ENCODE measurements at regions not wholly inside any gene's neighbourhood (a gene's known extent, or its start where the extent isn't known, plus 50 kb on each side); places are given as distances from the start of the nearest gene placed in this dataset.

DNA sequence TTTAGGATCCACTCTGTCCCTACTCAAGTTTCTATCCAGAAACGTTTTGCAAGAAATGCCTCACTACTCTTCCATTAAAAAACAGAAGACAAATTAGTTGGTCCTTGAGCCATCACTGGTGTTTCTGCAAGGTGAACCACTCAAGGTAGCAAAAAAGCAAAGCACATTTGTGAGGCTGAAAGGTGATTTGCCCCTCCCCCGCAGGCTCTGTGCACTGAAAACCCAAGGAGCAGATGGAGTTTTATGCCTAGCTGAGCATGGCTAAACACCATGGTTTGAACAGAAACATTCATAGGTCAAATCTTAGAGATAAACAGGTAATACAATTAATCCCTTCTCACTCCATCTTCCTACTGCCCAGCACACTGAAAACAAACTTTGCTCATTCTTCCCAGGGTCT lies 538.2 kb upstream of the CDH5 start:
- TF ChIP-seq, protein P1, sequence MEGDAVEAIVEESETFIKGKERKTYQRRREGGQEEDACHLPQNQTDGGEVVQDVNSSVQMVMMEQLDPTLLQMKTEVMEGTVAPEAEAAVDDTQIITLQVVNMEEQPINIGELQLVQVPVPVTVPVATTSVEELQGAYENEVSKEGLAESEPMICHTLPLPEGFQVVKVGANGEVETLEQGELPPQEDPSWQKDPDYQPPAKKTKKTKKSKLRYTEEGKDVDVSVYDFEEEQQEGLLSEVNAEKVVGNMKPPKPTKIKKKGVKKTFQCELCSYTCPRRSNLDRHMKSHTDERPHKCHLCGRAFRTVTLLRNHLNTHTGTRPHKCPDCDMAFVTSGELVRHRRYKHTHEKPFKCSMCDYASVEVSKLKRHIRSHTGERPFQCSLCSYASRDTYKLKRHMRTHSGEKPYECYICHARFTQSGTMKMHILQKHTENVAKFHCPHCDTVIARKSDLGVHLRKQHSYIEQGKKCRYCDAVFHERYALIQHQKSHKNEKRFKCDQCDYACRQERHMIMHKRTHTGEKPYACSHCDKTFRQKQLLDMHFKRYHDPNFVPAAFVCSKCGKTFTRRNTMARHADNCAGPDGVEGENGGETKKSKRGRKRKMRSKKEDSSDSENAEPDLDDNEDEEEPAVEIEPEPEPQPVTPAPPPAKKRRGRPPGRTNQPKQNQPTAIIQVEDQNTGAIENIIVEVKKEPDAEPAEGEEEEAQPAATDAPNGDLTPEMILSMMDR (IDR thresholded peaks at IDR 0.05; ENCODE audit: low read depth, low read length): no peak
- H3K4me3 ChIP-seq (ENCODE audit: low read depth, low read length): no peak overlapping the region

GRCh38 chr16:65827231-65827630 lies 539.3 kb upstream of the CDH5 start:
- H3K4me3 ChIP-seq (ENCODE audit: low read depth, low read length): no peak overlapping the region
- TF ChIP-seq, protein P1 (IDR thresholded peaks at IDR 0.05; ENCODE audit: low read depth, low read length): no peak

- TF ChIP-seq, protein P1 (IDR thresholded peaks at IDR 0.05; ENCODE audit: low read depth, low read length): no peak
- H3K4me3 ChIP-seq (ENCODE audit: low read depth, low read length): no peak overlapping the region
Measured at GRCh38 chr16:65825191-65825856, 541.2 kb upstream of the CDH5 start.

GRCh38 chr16:65822148-65822547 lies 544.3 kb upstream of the CDH5 start:
- H3K4me3 ChIP-seq (ENCODE audit: low read depth, low read length): no peak overlapping the region
- TF ChIP-seq, protein P1 (IDR thresholded peaks at IDR 0.05; ENCODE audit: low read depth, low read length): no peak

DNA sequence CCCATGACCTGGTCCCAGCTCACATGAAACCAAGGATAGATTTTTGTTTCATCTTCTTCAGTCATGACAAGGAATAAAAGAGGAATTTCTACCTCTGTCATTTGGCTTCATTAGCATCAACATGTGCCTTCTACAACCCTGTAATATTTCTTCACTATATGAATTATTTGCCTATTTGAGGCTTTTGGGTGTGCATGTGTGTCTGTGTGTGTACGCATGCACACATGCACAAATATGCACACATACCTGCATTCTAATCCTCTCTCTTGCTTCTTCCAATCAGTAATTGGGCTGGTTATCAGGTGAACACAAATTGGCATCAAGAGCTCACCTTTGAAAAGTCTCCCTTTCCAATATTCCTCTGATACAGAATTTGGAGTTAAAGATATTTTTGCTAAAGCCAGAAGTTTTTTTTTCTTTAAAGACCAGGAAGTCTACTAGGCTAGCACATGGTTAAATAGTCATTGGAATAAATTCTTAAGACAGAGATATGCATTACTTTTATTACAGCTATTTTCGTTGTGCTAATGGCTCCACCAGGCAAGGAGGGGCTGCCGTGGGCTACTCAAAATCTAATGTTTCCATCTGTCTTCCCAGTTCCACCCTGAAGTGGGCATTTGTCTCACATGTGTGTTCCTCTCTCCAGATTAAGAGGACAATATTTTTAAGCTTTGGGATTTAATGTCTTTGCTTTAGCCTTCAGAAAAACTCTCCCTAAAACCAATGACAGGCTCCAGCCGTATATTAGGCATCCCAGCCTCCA lies 547.2 kb upstream of the CDH5 start:
- TF ChIP-seq, protein P1 (IDR thresholded peaks at IDR 0.05; ENCODE audit: low read depth, low read length): no peak

DNA sequence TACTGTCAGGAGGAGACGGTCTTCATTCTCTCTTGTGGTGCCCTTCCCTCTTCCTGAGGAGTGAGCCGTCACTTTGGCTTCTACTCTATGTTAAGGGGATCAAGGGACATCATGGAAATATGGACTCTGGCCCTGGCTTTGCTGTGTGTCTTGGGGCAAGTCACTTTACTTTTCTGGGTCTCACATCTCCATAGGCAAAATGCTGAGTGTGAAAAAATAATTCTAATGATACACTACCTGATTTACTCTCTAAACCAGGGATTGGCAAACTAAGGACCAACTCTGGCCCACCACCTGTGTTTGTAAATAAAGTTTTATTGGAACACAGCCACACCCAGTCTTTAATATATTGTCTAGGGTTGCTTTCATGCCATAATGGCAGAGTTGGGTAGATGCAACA lies 548.7 kb upstream of the CDH5 start:
- H3K4me3 ChIP-seq (ENCODE audit: low read depth, low read length): no peak overlapping the region
- TF ChIP-seq, protein P1 (IDR thresholded peaks at IDR 0.05; ENCODE audit: low read depth, low read length): no peak

More for the DNA sequence above, 547.2 kb upstream of the CDH5 start:
- H3K4me3 ChIP-seq (ENCODE audit: low read depth, low read length): no peak overlapping the region

GRCh38 chr16:65817066-65817465 lies 549.4 kb upstream of the CDH5 start:
- TF ChIP-seq, protein P1 (IDR thresholded peaks at IDR 0.05; ENCODE audit: low read depth, low read length): no peak
- no peak overlapping the region for H3K4me3 ChIP-seq (ENCODE audit: low read depth, low read length)
